ENCODE measurements at regions not wholly inside any gene's neighbourhood (a gene's known extent, or its start where the extent isn't known, plus 50 kb on each side); places are given as distances from the start of the nearest gene placed in this dataset.

DNA sequence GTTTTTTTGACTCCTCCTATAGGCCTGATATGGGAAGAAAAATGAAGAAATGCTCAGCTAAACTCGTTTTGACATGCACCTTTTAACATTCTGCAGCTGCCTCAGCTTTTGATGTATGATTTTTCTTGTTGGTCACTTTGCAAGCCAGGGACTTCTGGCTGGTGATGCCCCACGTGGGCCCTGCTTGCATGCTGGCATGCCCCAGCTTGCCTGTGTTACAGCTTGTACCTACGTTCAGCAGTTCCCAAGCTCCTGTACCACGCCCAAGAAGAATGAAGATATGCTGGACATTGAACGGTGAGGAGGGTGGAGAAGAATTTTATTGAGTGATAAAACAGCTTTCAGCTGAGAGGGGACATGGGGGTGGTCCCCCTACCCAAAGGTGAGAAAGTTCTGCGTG is 245.6 kb upstream of the FZD8 start:
- Histone ChIP-seq H3K27ac (no peak overlapping the region), H3K4me3 (no peak overlapping the region), H3K9me3 (no peaks in the 10 kb centered on the region), H3K36me3 (ENCODE audit: low read depth, missing control alignments) (no peaks in the 10 kb centered on the region), H3K4me1 (peaks cover 17% of the 10 kb centered on the region), H3K27me3 (no peaks in the 10 kb centered on the region)
- intact Hi-C loops (cut with DNase I; ENCODE audit: low total_unique reads): no loop called here
- TF ChIP-seq, protein P1, sequence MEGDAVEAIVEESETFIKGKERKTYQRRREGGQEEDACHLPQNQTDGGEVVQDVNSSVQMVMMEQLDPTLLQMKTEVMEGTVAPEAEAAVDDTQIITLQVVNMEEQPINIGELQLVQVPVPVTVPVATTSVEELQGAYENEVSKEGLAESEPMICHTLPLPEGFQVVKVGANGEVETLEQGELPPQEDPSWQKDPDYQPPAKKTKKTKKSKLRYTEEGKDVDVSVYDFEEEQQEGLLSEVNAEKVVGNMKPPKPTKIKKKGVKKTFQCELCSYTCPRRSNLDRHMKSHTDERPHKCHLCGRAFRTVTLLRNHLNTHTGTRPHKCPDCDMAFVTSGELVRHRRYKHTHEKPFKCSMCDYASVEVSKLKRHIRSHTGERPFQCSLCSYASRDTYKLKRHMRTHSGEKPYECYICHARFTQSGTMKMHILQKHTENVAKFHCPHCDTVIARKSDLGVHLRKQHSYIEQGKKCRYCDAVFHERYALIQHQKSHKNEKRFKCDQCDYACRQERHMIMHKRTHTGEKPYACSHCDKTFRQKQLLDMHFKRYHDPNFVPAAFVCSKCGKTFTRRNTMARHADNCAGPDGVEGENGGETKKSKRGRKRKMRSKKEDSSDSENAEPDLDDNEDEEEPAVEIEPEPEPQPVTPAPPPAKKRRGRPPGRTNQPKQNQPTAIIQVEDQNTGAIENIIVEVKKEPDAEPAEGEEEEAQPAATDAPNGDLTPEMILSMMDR (IDR thresholded peaks at IDR 0.05): no peak
- 71 to 74% methylated on average over 6 of the region's 6 CpGs for WGBS, 2 donors
- no peak for DNase-seq

DNA sequence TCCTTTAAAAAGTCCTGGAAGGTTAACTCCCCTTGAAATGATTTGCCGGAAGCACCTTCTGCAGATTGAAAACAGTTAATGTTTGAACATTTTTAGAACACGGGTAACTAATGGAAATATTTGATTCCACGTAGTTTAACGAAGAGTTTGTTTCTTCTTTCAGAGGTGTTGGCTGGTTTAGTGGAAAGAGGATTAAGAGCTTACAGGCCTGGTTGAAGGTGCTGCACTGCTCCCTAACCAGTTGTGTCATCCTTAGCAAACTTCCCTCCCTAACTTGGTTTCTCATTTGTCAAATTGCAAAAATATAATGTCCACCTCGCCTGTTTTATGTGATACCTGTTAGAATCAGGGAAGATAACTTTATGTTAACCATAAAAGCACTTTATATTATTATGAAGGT is 243.0 kb upstream of the FZD8 start:
- Histone ChIP-seq H3K4me1 (peaks cover 9% of the 10 kb centered on the region), H3K36me3 (ENCODE audit: low read depth, missing control alignments) (no peaks in the 10 kb centered on the region), H3K4me3 (no peak overlapping the region), H3K27ac (no peak overlapping the region), H3K9me3 (no peaks in the 10 kb centered on the region), H3K27me3 (no peaks in the 10 kb centered on the region)
- 75 to 85% methylated on average over 5 of the region's 5 CpGs for WGBS, 2 donors
- no peak for DNase-seq
- intact Hi-C loops (cut with DNase I; ENCODE audit: low total_unique reads): no loop called here
- TF ChIP-seq, protein P1 (IDR thresholded peaks at IDR 0.05): no peak
- no peak for TF ChIP-seq POLR2A (IDR thresholded peaks at IDR 0.05)

DNA sequence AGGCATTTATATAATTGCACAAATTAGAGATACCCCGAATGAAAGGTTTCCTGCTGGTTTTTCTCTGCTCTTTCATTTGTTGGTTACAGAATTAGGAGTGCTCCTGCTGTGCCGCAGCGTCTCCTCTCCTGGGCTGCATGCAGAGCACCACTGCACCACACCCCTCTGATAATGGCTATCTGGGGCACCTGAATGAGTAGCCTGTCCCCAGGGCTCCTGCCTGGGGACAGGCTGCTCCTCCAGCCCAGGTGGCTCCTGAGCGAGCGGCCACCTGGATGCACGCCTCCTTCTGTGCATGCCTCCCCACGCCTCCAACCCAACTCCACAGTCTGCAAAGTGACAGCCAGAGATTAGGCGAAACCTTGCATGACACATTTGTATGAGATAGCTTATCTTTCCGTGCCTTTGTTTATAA is 242.6 kb upstream of the FZD8 start:
- Histone ChIP-seq H3K27ac (no peak overlapping the region), H3K4me3 (no peak overlapping the region), H3K9me3 (no peaks in the 10 kb centered on the region), H3K27me3 (no peaks in the 10 kb centered on the region), H3K4me1 (peaks cover 5% of the 10 kb centered on the region), H3K36me3 (ENCODE audit: low read depth, missing control alignments) (no peaks in the 10 kb centered on the region)
- TF ChIP-seq, protein P1 (IDR thresholded peaks at IDR 0.05): no peak
- TF ChIP-seq POLR2A (IDR thresholded peaks at IDR 0.05): no peak
- intact Hi-C loops (cut with DNase I; ENCODE audit: low total_unique reads): no loop called here
- WGBS, 2 donors: 61 to 75% methylated on average over 6 to 9 of the region's 9 CpGs
- DNase-seq: no peak

DNA sequence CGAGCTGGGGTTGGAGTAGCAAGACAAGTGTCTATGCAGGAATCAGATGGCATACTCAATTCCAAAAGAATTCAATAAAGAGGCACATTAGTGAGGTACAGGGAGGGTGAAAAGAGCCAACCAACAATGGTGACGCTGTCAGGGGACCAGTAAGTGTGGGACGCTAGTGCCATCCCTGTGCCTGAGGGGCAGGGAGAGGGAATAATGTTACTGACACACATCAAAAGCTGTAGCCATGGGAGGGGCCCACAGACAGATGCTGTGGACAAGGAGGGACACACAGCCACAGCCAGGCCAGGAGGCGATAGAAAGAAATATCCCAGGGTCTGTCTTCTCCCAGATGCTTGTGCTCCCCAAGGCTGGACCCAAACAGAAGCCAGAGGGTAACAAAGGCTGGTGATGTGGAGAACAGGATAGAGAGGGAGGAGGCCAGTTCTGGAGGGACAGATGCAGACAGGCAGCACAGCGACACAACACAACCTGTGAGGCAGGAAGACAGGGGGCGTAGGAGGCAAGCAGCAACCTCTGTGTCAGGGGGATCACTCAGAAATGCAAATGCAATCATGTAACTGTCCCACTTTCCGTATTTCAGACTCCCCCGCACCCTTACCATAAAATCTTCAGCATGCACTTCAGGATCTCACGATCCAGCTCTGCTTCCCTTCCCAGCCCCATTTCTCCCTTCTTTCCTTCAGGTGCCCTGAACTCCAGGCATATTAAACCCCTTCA is 240.5 kb upstream of the FZD8 start:
- Histone ChIP-seq H3K9me3 (no peaks in the 10 kb centered on the region), H3K27me3 (no peaks in the 10 kb centered on the region), H3K36me3 (ENCODE audit: low read depth, missing control alignments) (no peaks in the 10 kb centered on the region), H3K4me1 (no peaks in the 10 kb centered on the region), H3K27ac (no peak overlapping the region), H3K4me3 (no peak overlapping the region)
- 89 to 92% methylated on average over 9 of the region's 9 CpGs for WGBS, 2 donors
- TF ChIP-seq, protein P1 (IDR thresholded peaks at IDR 0.05): no peak
- TF ChIP-seq POLR2A (IDR thresholded peaks at IDR 0.05): no peak
- DNase-seq: no peak
- intact Hi-C loops (cut with DNase I; ENCODE audit: low total_unique reads): no loop called here

DNA sequence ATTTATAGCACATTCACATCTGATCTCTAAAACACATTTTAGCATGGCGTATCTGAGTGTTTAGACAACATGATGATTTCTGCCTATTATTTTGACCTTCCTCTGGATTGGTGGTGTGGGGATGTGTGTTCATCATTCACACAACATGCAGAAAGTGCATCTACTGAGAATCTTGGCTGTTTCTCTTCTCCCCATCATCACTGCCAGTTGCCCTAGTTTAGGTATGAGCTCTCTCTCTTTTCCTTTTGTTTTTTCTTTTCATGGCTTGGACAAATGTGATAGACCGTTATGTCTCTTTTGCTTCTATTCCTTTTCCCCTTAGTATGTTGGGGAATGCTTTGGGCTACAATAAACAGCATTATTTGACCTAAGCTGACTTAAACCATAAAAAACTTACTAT is 239.2 kb upstream of the FZD8 start:
- DNase-seq: no peak
- TF ChIP-seq POLR2A (IDR thresholded peaks at IDR 0.05): no peak
- TF ChIP-seq, protein P1 (IDR thresholded peaks at IDR 0.05): no peak
- intact Hi-C loops (cut with DNase I; ENCODE audit: low total_unique reads): no loop called here
- Histone ChIP-seq H3K27me3 (no peaks in the 10 kb centered on the region), H3K4me1 (no peaks in the 10 kb centered on the region), H3K27ac (no peak overlapping the region), H3K36me3 (ENCODE audit: low read depth, missing control alignments) (no peaks in the 10 kb centered on the region), H3K4me3 (no peak overlapping the region), H3K9me3 (no peaks in the 10 kb centered on the region)
- 92 to 95% methylated on average over 2 of the region's 2 CpGs for WGBS, 2 donors
